IMR-90 (cell line): ENCODE measurements at regions not wholly inside any gene's neighbourhood (a gene's known extent, or its start where the extent isn't known, plus 50 kb on each side); places are given as distances from the start of the nearest gene placed in this dataset.

Experiments
- ATAC-seq: fragments of 200-7000 bp; cut with Tn5 transposase; 2 replicates; pipeline ENCODE4 v1.9.1; 2020; ENCODE audit warnings: low read depth, mild to moderate bottlenecking, moderate library complexity
- BruUV-seq: library from RNA; stranded (reverse); fragments of 400-500 nt; replicated peaks from 2 replicates; lab custom pipeline; 2021; lab: Mats Ljungman, UMichigan
- CTCF ChIA-PET: fragments of 300-600 bp; formaldehyde crosslinking; extraction: SDS; loops from one replicate; lab custom pipeline; 2021; ENCODE audit warnings: antibody characterized with exemption; lab: Yijun Ruan, JAX
- POLR2A ChIA-PET: fragments of 300-600 bp; sonication (Branson Sonifier 250); formaldehyde crosslinking; loops from one replicate; lab custom pipeline; 2022; ENCODE audit warnings: antibody characterized with exemption; ENCODE audit not compliant: unreplicated experiment; lab: Charles Lee
- DNase-seq: peaks from one replicate; pipeline ENCODE4 v3.0.0; 2013
- H2AFZ ChIP-seq: replicated peaks from 2 replicates; pipeline ENCODE3; 2013; ENCODE audit warnings: low read length, mild to moderate bottlenecking; ENCODE audit not compliant: poor library complexity
- H2AK5ac ChIP-seq: 2 replicates; pipeline ENCODE4 v1.6.1; 2013; ENCODE audit warnings: low read depth, low read length, inconsistent platforms
- H2AK9ac ChIP-seq: replicated peaks from 2 replicates; pipeline ENCODE3; 2013; ENCODE audit warnings: mild to moderate bottlenecking, low read depth, low read length, moderate library complexity; ENCODE audit not compliant: poor library complexity
- H2BK120ac ChIP-seq: 2 replicates; pipeline ENCODE4 v1.6.1; 2013; ENCODE audit warnings: low read depth, low read length, inconsistent platforms
- H2BK15ac ChIP-seq: 3 replicates; pipeline ENCODE4 v1.6.1; 2013; ENCODE audit warnings: low read depth, low read length, inconsistent platforms
- H2BK20ac ChIP-seq: 2 replicates; pipeline ENCODE4 v1.6.1; 2013; ENCODE audit warnings: low read depth, mild to moderate bottlenecking, inconsistent platforms, low read length, moderate library complexity
- H2BK5ac ChIP-seq: 2 replicates; pipeline ENCODE4 v1.6.1; 2013; ENCODE audit warnings: mild to moderate bottlenecking, low read depth, low read length, inconsistent platforms; ENCODE audit not compliant: poor library complexity, severe bottlenecking
- H3K14ac ChIP-seq: replicated peaks from 2 replicates; pipeline ENCODE4 v1.6.1; 2013; ENCODE audit warnings: low read depth, low read length, inconsistent platforms
- H3K18ac ChIP-seq: 2 replicates; pipeline ENCODE4 v1.6.1; 2013; ENCODE audit warnings: low read depth, low read length, control low read depth
- H3K23ac ChIP-seq: 2 replicates; pipeline ENCODE4 v1.6.1; 2013; ENCODE audit warnings: low read depth, low read length, inconsistent platforms
- H3K27ac ChIP-seq: 2 replicates; pipeline ENCODE4 v1.5.1; 2013; ENCODE audit warnings: mild to moderate bottlenecking, control low read depth, low read length; ENCODE audit not compliant: insufficient read depth
- H3K27me3 ChIP-seq: 2 replicates; pipeline ENCODE4 v1.6.1; 2013; ENCODE audit warnings: low read length; ENCODE audit not compliant: control insufficient read depth, insufficient read depth
- H3K36me3 ChIP-seq: 2 replicates; pipeline ENCODE4 v1.6.1; 2013; ENCODE audit warnings: low read length, mixed read lengths; ENCODE audit not compliant: control insufficient read depth, insufficient read depth
- H3K4ac ChIP-seq: 2 replicates; pipeline ENCODE4 v1.6.1; 2013; ENCODE audit warnings: low read depth, low read length, inconsistent platforms
- H3K4me1 ChIP-seq: 2 replicates; pipeline ENCODE4 v1.6.1; 2013; ENCODE audit warnings: low read length, mixed read lengths; ENCODE audit not compliant: control insufficient read depth, insufficient read depth
- H3K4me2 ChIP-seq: 2 replicates; pipeline ENCODE4 v1.6.1; 2013; ENCODE audit warnings: low read depth, mild to moderate bottlenecking, control low read depth, low read length, moderate library complexity
- H3K4me3 ChIP-seq: 2 replicates; pipeline ENCODE4 v1.5.1; 2013; ENCODE audit warnings: low read depth, mild to moderate bottlenecking, control low read depth, low read length, moderate library complexity; ENCODE audit not compliant: insufficient read depth
- H3K56ac ChIP-seq: 2 replicates; pipeline ENCODE4 v1.6.1; 2013; ENCODE audit warnings: low read length, inconsistent platforms; ENCODE audit not compliant: insufficient read depth; ENCODE audit errors: extremely low read depth
- H3K79me1 ChIP-seq, 2 experiments: 2 replicates each; pipeline ENCODE4 v1.6.1; 2013; ENCODE audit warnings: low read length in 2 of 2, inconsistent platforms in 1 of 2, low read depth in 1 of 2
- H3K9ac ChIP-seq: 2 replicates; pipeline ENCODE4 v1.6.1; 2013; ENCODE audit warnings: low read depth, low read length, control low read depth
- H3K9me1 ChIP-seq: 2 replicates; pipeline ENCODE4 v1.6.1; 2013; ENCODE audit warnings: low read length, inconsistent platforms; ENCODE audit not compliant: insufficient read depth
- H3K9me3 ChIP-seq: 2 replicates; pipeline ENCODE4 v1.6.1; 2013; ENCODE audit warnings: low read length; ENCODE audit not compliant: control insufficient read depth, insufficient read depth
- H4K20me1 ChIP-seq: 2 replicates; pipeline ENCODE4 v1.6.1; 2013; ENCODE audit warnings: low read length, inconsistent platforms; ENCODE audit not compliant: insufficient read depth
- H4K5ac ChIP-seq: 2 replicates; pipeline ENCODE4 v1.6.1; 2013; ENCODE audit warnings: mild to moderate bottlenecking, low read depth, low read length, control low read depth
- H4K8ac ChIP-seq, 2 experiments: 2 replicates each; pipeline ENCODE4 v1.6.1; 2013; ENCODE audit warnings: low read depth in 2 of 2, low read length in 2 of 2, control low read depth in 1 of 2, inconsistent platforms in 1 of 2
- H4K91ac ChIP-seq: 2 replicates; pipeline ENCODE4 v1.6.1; 2013; ENCODE audit warnings: low read depth, low read length, inconsistent platforms; ENCODE audit not compliant: insufficient read depth
- BHLHE40 ChIP-seq: fragments of 150-350 bp; IDR thresholded peaks from 2 replicates; pipeline ENCODE4 v1.6.1; 2016; ENCODE audit warnings: mild to moderate bottlenecking, low read depth, low read length
- CEBPB ChIP-seq: IDR thresholded peaks from 2 replicates; pipeline ENCODE4 v1.6.1; 2012; ENCODE audit warnings: low read depth, low read length, improper control_type of control experiment
- FOS ChIP-seq: fragments of 150-350 bp; IDR thresholded peaks from 2 replicates; pipeline ENCODE4 v1.6.1; 2016; ENCODE audit warnings: low read depth, low read length
- MAFK ChIP-seq: IDR thresholded peaks from 2 replicates; pipeline ENCODE4 v1.6.1; 2012; ENCODE audit warnings: low read depth, low read length, improper control_type of control experiment
- MAZ ChIP-seq: IDR thresholded peaks from 2 replicates; pipeline ENCODE4 v1.6.1; 2012; ENCODE audit warnings: low read depth, mild to moderate bottlenecking, low read length, improper control_type of control experiment, moderate library complexity, borderline replicate concordance
- MXI1 ChIP-seq: IDR thresholded peaks from 2 replicates; pipeline ENCODE4 v1.6.1; 2012; ENCODE audit warnings: low read depth, mild to moderate bottlenecking, low read length, moderate library complexity, borderline replicate concordance
- NFE2L2 ChIP-seq: fragments of 150-350 bp; IDR thresholded peaks from 2 replicates; pipeline ENCODE4 v1.6.1; 2016; ENCODE audit warnings: low read depth, mild to moderate bottlenecking, low read length
- POLR2A ChIP-seq: IDR thresholded peaks from 2 replicates; pipeline ENCODE4 v1.6.1; 2012; ENCODE audit warnings: mild to moderate bottlenecking, low read depth, low read length
- RAD21 ChIP-seq: IDR thresholded peaks from 2 replicates; pipeline ENCODE4 v1.6.1; 2012; ENCODE audit warnings: low read length, improper control_type of control experiment
- RCOR1 ChIP-seq: IDR thresholded peaks from 2 replicates; pipeline ENCODE4 v1.6.1; 2012; ENCODE audit warnings: mild to moderate bottlenecking, low read length, improper control_type of control experiment; ENCODE audit not compliant: insufficient replicate concordance
- SMC3 ChIP-seq: fragments of 150-350 bp; IDR thresholded peaks from 2 replicates; pipeline ENCODE4 v1.6.1; 2016; ENCODE audit warnings: low read depth, mild to moderate bottlenecking, antibody characterized with exemption, low read length, moderate library complexity
- WGBS, 2 experiments: methylation state at CpG; one replicate each; pipeline versions ENCODE4 v1.1.5 to v1.1.7; 2013; ENCODE audit warnings: missing lambda C conversion rate in 2 of 2; ENCODE audit not compliant: insufficient read length in 1 of 2; ENCODE audit errors: extremely low coverage in 2 of 2; 5-methylcytosine and 5-hydroxymethylcytosine counted together
- dilution Hi-C: fragments of 300-500 bp; cut with HindIII; formaldehyde crosslinking; loops from one replicate; pipeline ENCODE4 v1.14.3; 2018; ENCODE audit warnings: low sequenced_read_pairs; ENCODE audit not compliant: unreplicated experiment
- in situ Hi-C: fragments of 300-500 bp; cut with MboI; formaldehyde crosslinking; loops from 3 replicates; pipeline ENCODE4 v1.14.3; 2019; ENCODE audit warnings: low sequenced_read_pairs, inconsistent platforms, mixed read lengths
- intact Hi-C: fragments of 100-400 bp; cut with micrococcal nuclease; formaldehyde crosslinking; loops from 2 replicates; pipeline ENCODE4 v1.10.0; 2022
- TF ChIP-seq, protein P1 (sequence below): fragments of 150-350 bp; IDR thresholded peaks from 2 replicates; pipeline ENCODE4 v1.6.1; 2016; ENCODE audit warnings: low read depth, mild to moderate bottlenecking, low read length, moderate library complexity, borderline replicate concordance

DNA sequence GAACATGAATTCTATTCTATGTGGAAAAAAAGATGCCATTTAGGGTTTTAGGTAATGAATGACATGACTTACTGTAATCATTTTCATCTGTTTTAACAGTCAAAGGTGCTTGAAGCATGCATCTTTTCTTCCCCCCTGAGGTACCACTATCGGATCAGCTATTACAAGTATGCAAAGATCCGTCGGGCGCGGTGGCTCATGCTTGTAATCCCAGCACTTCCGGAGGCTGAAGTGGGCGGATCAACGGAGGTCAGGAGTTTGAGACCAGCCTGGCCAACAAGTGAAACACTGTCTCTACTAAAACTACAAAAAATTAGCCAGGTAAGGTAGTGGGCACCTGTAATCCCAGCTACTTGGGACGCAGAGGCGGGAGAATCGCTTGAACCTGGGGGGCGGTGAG lies 241.3 kb downstream of the ARAP2 start:
- no peak overlapping the region for H3K18ac ChIP-seq
- H4K20me1 ChIP-seq: no peaks in the 10 kb centered on the region
- H3K36me3 ChIP-seq: no peaks in the 10 kb centered on the region
- intact Hi-C loops: no loop called here
- no peak for TF ChIP-seq SMC3
- no peak for TF ChIP-seq FOS
- no peak for TF ChIP-seq MXI1
- TF ChIP-seq BHLHE40: no peak
- no peak for TF ChIP-seq POLR2A
- TF ChIP-seq CEBPB: no peak
- no peak for TF ChIP-seq RCOR1
- TF ChIP-seq, protein P1, sequence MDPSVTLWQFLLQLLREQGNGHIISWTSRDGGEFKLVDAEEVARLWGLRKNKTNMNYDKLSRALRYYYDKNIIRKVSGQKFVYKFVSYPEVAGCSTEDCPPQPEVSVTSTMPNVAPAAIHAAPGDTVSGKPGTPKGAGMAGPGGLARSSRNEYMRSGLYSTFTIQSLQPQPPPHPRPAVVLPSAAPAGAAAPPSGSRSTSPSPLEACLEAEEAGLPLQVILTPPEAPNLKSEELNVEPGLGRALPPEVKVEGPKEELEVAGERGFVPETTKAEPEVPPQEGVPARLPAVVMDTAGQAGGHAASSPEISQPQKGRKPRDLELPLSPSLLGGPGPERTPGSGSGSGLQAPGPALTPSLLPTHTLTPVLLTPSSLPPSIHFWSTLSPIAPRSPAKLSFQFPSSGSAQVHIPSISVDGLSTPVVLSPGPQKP: no peak
- TF ChIP-seq NFE2L2: no peak
- TF ChIP-seq RAD21: no peak
- no peak for TF ChIP-seq MAFK
- TF ChIP-seq MAZ: no peak
- no peaks in the 10 kb centered on the region for H3K9me1 ChIP-seq
- dilution Hi-C loops: no loop called here
- no peak overlapping the region for H2AK9ac ChIP-seq
- H3K4me3 ChIP-seq: no peak overlapping the region
- H2BK20ac ChIP-seq: no peak overlapping the region
- H3K9me3 ChIP-seq: peaks cover 2% of the 10 kb centered on the region; the same call in 1 of the 2 replicates
- no peak overlapping the region for H3K4ac ChIP-seq
- ChIA-PET POLR2A (no interaction called here), CTCF (no interaction called here)
- H4K8ac ChIP-seq: no peak overlapping the region
- H3K56ac ChIP-seq: no peak overlapping the region
- no peak overlapping the region for H2BK15ac ChIP-seq
- no TSS peak for BruUV-seq
- no peak overlapping the region for H4K91ac ChIP-seq
- H2BK5ac ChIP-seq: no peak overlapping the region
- no peaks in the 10 kb centered on the region for H3K79me1 ChIP-seq
- H4K5ac ChIP-seq: no peak overlapping the region
- no peak overlapping the region for H2BK120ac ChIP-seq
- H2AK5ac ChIP-seq: no peak overlapping the region
- no peak for ATAC-seq
- no peak overlapping the region for H3K9ac ChIP-seq
- no peak overlapping the region for H3K4me2 ChIP-seq
- WGBS, 2 experiments: 81% methylated on average over 3 of the region's 12 CpGs; no CpG with 5 or more reads in 1 of the 2 experiments
- H3K14ac ChIP-seq: no peak overlapping the region
- no peaks in the 10 kb centered on the region for H3K4me1 ChIP-seq
- no peak overlapping the region for H3K27ac ChIP-seq
- in situ Hi-C loops: no loop called here
- H2AFZ ChIP-seq: no peak overlapping the region
- H3K23ac ChIP-seq: no peak overlapping the region
- no peaks in the 10 kb centered on the region for H3K27me3 ChIP-seq
- no peak for DNase-seq
